Midbrain (tissue), 1 donor: ENCODE measurements at regions not wholly inside any gene's neighbourhood (a gene's known extent, or its start where the extent isn't known, plus 50 kb on each side); places are given as distances from the start of the nearest gene placed in this dataset.
A peak's percentile ranks its signal among the peaks of the same experiment; 100 is the strongest.
"Not testable (repeated sequence)": the region's sequence is repeated elsewhere in the genome, so short reads cannot be mapped to it uniquely, and the experiment has no call there.

ENCODE experiments used
- DNase-seq: peaks from one replicate; lab custom pipeline; 2025; lab: John Stamatoyannopoulos, UW

DNA sequence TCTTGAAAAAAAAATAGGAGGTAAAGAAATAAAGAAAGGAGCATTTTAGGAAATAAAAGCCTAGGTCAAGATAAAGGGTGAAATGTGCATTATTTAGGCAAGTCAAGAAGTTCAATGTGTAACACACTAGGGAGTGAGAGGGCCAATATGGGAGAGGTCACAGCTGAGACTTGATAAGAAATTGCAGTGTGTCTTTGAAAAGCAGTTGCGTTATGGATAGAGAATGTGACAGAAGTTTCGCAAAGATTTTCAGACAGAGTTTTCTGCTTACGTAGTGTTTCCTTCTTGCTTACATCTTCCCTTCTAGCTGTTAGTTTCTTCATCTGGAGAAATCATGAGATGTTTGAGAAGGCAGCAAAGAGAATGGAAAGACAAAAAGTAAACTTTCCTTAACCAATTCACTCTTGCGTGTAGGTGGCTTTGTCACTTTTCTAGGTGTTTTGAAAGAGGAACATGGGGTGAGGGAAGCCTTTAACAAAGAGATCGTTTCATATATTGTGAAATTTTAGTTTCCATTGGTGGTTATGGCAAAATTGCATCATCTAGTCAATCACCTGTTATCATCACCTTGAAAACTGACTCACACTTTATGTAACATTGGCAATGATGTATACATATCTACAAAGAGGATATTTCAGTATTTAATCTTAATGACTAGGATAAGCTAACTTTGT lies 975.5 kb downstream of the OLFM4 start:
- DNase-seq, result no peak

- no peak for DNase-seq
Observed at GRCh38 chr13:54016542-54016941, 987.9 kb downstream of the OLFM4 start.

DNA sequence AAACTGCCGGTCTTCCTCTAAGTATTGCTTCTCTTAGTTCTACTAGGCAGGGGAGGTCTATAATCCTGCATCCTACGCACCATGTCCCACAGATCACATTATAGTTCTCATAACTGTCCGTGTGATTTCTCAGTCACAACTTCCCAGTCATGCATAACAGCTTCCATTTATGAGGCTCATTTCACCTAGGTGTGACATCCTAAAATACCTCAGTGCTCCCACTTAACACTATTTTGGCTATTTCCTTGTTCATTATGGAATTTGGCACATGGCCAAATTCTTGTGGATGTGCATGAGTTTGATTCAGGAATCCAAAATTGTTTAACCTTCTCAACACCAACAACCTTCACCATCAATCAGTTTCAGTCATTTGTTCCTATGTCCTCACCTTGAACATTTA lies 989.9 kb downstream of the OLFM4 start:
- no peak for DNase-seq

DNA sequence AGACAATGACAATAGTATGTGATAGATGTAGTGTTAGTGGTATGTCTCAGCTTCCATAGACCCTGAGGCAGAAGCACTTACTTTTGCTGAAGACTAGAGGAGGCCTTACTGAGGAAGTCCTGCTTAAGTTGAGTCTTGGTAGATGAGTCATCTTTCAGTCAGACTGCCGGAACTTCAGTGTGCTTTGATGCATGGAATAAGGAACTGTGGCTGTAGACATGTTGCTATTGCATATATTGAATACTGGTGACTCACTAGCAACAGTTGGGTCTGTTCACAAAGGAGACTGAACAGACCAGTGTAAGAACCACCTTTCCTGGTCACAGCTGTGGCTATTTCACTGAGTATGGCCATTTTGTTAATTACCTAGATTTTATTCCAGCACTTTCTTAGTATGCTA lies 1000.6 kb downstream of the OLFM4 start:
- no peak for DNase-seq

- DNase-seq, result peak; percentile 0
Observed at GRCh38 chr13:54029720-54030119, 1001.1 kb downstream of the OLFM4 start.

GRCh38 chr13:54033323-54033861 lies 1004.8 kb downstream of the OLFM4 start:
- no peak for DNase-seq

DNA sequence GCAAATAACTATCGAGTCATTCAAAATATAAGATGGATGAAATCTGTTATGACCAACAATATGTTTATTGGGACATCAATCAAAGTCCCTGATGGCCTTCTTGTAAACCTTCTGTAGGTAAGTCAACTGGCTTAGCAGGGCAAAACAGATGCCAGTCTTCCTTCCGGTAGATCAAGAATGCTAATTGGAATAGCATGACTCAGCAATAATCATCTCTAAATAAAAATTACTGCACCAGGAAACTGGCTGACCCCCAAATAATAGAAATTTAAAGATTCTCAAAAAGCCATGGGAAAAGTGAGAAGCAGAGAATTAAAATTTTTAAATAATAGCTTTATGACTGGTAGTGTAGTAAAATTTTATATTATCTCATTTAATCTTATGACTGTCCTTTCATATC lies 1005.4 kb downstream of the OLFM4 start:
- DNase-seq, result no peak

DNA sequence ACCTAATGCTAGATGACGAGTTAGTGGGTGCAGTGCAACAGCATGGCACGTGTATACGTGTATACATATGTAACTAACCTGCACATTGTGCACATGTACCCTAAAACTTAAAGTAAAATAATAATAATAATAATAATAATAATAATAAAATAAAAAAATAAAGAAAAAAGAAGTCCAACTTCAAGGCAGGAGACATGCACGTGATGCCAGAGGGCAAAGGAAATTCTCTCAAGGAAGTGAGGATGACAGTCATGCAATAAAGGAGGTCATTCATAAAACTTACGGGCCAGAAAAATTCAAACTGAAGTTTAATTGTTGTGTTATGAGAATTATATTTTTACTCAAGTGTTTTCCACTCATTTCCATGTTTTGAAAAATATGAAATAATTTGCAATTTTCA lies 1028.8 kb downstream of the OLFM4 start:
- DNase-seq, result not testable (repeated sequence)

DNA sequence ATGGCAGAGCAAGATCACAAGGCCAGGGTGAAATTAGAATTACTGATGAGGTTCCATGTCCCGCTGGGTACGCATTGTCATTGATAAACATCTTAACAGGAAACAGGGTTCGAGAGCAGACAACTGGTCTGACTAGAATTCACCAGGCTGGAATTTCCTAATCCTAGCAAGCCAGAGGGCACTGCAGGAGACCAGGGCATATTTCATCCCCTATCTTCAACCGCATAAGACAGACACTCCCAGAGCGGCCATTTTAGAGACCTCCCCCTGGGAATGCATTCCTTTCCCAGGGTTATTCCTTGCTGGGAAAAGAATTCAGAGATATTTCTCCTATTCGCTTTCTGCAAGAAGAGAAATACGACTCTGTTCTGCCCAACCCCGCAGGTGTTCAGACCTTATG lies 1041.3 kb downstream of the OLFM4 start:
- DNase-seq, result not testable (repeated sequence)

GRCh38 chr13:54077569-54077968 lies 1049.0 kb downstream of the OLFM4 start:
- DNase-seq, result no peak

DNA sequence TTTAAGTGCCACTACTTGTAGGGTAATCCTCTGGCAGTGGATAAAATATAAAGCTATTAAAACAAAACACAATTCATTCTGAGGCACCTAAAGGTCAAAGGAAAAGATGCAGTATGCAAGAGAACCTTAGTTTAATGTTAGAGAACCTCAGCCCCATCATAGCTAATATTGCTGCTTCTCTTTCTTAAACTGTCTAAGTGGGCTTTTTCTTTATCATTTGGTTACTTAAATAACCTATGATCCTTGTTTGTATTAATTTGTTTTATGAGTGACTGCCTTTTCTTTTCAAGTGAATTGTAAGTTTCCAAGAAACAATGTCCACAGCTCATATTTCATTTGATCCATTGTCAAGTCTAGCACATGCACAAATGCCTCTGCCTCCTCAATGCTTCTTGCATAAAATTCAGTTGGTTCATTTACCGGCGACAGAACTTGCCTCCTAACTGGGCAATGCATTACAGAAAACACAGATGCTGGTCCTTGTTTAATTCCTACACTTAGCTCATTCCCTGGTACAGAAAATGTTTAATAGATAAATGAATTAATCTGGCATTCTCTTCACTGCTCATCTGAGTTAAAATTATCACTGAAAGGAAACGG lies 1049.8 kb downstream of the OLFM4 start:
- DNase-seq, result no peak

- DNase-seq, result not testable (repeated sequence)
Observed at GRCh38 chr13:54082309-54082708, 1053.7 kb downstream of the OLFM4 start.

DNA sequence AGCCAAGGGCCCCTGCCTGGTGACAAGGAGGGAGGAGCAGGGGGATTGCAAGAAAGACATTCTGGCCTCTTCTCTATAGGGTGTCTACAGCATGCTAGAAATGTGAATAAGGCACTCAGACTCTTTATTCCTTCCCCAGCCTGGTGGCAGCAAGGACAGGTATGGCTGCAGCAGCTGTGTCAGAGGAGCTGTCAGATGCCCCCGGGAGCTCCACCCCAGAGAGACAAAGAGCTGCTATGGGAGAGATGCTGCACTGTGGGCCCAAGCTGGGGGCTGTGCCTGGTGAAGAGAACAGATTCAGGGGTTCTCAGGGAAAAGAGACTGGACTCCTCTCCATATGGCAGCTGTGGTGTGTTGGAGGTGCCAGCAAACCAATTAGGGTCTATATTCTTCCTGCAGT lies 1063.3 kb downstream of the OLFM4 start:
- no peak for DNase-seq

GRCh38 chr13:54092686-54093085 lies 1064.1 kb downstream of the OLFM4 start:
- DNase-seq, result no peak

- DNase-seq, result no peak
Observed at GRCh38 chr13:54110597-54110996, 1082.0 kb downstream of the OLFM4 start.

DNA sequence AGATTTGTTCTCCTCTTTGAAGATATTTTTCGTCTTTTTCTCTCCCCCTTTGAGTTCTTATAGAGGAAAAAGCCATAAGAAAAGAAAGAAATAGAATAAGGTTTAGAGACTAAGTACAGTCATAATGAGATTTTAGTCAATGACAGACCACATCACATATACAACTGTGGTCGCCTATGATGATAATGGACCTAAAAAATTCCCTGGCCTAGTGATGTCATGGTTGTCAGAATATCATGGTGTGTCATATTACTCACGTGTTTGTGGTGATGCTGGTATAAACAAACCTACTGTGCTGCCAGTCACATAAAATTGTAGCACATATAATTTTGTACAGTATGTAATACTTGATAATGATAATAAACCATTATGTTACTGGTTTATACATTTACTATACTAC lies 1096.1 kb downstream of the OLFM4 start:
- DNase-seq, result no peak

- not testable (repeated sequence) for DNase-seq
Observed at GRCh38 chr13:54130931-54131330, 1102.3 kb downstream of the OLFM4 start.

GRCh38 chr13:54131433-54131832 lies 1102.8 kb downstream of the OLFM4 start:
- DNase-seq, result not testable (repeated sequence)

DNA sequence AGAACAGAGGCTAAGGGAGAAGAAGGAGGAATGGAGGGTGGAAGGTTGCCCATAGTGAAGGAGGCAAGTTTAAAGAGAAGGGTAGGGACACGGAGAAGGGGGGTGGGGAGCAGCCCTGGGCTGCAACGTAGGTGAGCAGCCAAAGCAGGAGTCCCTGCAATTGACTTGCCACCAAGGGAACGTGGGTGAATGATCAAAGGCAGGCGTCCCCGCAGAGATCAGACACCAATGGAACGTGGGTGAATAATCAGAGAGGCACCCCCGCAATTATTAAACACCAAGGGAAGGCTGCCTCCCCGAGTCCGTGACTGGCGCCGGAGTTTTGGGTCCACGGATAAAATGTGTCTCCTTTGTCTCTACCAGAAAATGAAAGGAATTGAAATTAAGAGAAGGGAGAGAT lies 1103.5 kb downstream of the OLFM4 start:
- not testable (repeated sequence) for DNase-seq

GRCh38 chr13:54132720-54133119 lies 1104.1 kb downstream of the OLFM4 start:
- not testable (repeated sequence) for DNase-seq

DNA sequence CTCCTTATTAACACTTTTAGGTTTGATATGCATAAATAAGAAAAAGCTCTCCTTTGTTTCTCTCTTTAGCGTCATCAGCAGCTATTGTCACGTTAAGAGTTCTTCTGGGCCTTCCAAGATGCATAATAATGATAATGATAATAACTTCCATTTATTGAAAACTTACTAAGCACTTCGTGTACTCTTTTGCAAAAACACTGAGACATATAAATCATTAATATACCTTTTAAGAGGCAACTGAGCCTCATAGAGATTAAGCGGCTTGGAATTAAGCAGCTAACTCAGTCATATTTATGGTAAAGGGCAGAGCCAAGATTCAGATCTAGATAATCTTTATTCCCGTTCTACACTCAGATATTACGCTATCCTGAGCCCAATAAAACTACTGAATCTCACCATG lies 1105.1 kb downstream of the OLFM4 start:
- no peak for DNase-seq

- DNase-seq, result no peak
Observed at GRCh38 chr13:54144828-54145227, 1116.2 kb downstream of the OLFM4 start.

DNA sequence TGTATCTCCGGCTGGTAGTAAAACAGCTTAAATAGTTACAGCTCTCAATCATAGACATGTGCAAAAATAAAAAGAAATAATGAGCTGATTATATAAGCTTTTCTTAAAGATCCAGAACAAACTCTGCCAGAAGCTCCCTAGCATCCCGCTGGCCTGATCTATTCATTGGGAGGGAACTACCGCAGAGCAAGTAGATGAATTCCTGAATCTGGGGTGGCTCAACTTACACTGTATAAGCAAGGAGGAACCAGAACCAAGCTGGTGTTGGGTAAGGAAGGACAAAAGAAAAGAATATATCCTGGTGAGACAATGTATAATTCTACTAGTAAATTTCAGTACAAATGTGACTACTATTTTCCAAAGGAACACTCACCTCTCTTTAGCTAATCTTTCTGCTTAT lies 1122.2 kb downstream of the OLFM4 start:
- DNase-seq, result no peak

DNA sequence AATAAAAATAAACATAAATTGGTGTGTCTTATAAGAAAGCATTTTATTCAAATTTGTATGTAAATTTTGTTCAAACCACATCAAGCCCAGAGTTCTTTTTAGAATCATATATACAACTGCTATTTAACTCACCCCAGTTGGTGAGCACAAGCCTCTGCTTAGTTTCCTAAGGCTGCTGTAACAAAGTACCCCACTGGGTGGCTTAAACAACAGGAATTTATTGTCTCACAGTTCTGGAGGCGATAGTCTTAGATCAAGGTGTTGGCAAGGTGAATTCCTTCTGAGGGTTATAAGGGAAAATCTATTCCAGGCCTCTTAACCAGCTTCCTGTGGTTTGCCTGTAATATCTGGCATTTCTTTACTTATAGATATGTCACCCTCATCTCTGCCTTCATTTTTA lies 1133.5 kb downstream of the OLFM4 start:
- no peak for DNase-seq
